Suppressor macrophage (primary cell): ENCODE measurements at regions not wholly inside any gene's neighbourhood (a gene's known extent, or its start where the extent isn't known, plus 50 kb on each side); places are given as distances from the start of the nearest gene placed in this dataset.
A peak's percentile ranks its signal among the peaks of the same experiment; 100 is the strongest.

ENCODE experiments used
- DNase-seq, 4 experiments: peaks; one replicate each; pipeline ENCODE4 v3.0.0-alpha.2; 2020 to 2022

DNA sequence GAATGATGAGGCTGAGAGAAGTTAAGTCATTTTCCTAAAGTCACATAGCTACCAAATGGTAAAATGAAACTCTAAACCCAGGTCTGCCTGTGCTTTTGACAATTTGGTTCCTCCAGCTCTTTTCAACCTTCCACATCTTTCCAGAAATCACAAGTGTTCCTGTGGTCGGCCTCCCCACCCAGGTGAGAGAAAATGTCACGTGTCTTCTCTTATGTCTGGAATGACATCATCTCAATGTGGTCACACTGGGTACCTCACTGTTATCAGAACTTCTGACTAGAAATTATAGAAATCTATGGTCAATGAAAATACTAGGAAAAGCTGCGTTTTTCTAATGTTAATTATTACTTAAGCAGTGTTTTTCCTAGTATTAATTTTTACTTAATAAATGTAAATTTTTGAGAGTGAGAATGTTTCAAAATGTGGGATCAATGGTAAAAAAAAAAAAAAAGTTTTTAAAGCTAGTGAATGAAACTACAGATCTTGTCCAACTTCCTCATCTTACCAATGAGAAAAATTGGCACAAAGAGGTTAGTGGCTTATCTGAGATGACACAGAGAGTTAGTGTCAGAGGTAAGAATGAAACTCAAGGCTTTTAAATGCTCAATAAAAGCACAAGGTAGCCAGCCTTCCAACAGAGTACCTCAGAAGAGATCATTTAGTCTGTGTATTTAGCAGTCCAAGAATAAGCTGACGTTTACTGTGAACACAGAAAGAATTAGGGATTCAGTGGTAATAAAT, 228.7 kb upstream of the NR4A3 start:
- peak in 2 of 4 experiments; percentile 43 to 50 for DNase-seq

GRCh38 chr9:99593610-99594009, 228.1 kb upstream of the NR4A3 start:
- peak in 2 of 4 experiments; percentile 37 to 42 for DNase-seq

GRCh38 chr9:99594056-99594780, 227.5 kb upstream of the NR4A3 start:
- no peak for DNase-seq

- peak; percentile 85 to 96 (median 90) for DNase-seq
These were observed 225.9 kb upstream of the NR4A3 start for GRCh38 chr9:99595796-99596195.

GRCh38 chr9:99601571-99602111, 220.0 kb upstream of the NR4A3 start:
- no peak for DNase-seq

- no peak for DNase-seq
These were observed 218.8 kb upstream of the NR4A3 start for GRCh38 chr9:99602854-99603253.

GRCh38 chr9:99605016-99605743, 216.5 kb upstream of the NR4A3 start:
- no peak for DNase-seq

GRCh38 chr9:99606296-99606695, 215.4 kb upstream of the NR4A3 start:
- no peak for DNase-seq

DNA sequence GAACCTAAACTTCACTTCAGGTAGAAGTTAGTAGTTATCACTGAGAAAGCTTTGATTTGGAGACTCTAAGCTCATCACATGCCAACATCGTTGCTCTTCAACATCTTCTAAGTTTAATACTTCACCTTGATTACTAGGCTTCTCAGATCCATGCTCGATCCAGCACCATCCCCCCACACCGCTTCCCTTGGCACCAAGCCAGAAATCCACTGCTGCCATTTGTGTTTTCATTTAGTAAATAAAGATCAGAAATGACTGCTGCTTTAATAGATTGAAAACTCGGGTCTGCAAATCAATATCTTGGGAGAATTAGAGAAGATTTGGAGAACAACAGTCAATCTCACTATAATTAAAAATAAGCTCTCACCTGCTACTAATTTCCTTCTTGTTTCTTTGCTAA, 214.7 kb upstream of the NR4A3 start:
- DNase-seq = no peak

DNA sequence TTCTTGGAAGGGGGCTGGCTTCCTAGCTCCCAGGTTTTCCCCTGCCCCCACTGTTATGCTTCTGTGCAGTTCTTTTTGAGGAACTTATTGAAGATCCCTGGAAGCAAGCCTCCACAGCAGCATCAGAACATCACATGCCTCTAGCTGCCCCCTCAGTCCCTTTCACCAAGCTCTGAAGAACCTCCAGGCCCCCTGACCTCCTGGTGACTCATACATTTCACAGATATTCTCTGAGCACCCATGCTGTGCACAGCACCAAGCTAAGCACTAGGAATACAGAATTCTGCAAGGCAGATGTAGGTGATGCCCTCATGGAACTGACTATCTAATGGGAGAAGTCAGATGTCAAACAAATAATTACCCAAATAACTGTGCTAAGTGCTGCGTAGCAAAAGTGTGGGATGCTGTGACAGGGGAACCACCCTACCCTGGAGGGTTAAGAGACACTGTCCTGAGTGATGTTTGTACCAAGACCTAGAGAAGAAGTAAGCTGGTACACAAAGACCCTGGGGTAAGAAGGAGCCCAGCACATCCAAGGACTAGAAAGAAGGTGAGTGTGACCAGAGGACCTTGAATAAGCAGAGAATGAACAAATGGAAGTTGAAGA, 213.7 kb upstream of the NR4A3 start:
- peak; percentile 83 to 95 (median 90) for DNase-seq

DNA sequence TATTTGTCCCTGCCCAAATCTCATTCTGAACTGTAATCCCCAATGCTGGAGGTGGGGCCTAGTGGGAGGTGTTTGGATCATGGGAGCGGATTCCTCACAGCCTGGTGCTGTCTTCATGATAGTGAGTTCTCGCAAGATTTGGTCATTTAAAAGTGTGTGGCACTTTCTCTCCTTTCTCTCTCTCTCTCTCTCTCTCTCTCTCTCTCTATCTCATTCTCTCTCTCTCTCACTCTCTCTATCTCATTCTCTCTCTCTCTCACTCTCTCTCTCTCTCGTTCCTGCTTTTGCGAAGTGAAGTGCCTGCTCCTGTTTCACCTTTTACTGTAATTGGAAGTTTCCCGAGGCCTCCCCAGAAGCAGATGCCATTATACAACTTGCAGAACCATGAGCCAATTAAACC, 207.3 kb upstream of the NR4A3 start:
- no peak for DNase-seq

DNA sequence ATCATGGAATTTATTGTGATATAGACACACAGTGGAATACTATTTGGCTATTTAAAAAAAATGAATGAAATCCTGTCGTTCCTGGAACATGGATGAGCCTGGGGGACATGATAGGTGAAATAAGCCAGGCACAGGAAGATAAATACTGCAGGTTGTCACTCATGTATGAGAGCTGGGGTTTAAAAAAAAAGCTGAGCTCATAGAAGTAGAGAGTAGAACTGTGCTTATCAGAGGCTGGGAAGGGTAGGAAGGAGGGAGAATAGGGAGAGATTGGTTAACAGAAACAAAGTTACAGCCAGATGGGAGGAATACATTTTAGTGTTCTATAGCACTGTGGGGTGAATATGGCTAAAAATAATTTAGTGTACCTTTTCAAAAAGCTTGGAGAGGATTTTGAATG, 200.6 kb upstream of the NR4A3 start:
- DNase-seq = no peak

DNA sequence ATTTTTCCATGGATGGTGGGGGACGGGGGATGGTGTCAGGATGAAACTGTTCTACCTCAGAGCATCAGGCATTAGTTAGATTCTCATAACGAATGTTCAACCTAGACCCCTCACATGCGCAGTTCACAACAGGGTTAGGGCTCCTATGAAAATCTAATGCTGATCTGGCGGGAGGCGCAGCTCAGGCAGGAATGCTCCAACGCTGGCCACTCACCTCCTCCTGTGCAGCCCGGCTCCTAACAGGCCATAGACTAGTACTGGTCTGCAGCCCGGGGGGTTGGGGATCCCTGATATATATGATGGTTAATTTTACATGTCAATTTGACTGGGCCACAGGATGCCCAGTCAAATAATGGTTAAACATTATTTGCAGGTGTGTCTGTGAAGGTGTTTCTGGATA, 199.0 kb upstream of the NR4A3 start:
- DNase-seq = no peak

GRCh38 chr9:99623780-99624364, 197.8 kb upstream of the NR4A3 start:
- DNase-seq = no peak

DNA sequence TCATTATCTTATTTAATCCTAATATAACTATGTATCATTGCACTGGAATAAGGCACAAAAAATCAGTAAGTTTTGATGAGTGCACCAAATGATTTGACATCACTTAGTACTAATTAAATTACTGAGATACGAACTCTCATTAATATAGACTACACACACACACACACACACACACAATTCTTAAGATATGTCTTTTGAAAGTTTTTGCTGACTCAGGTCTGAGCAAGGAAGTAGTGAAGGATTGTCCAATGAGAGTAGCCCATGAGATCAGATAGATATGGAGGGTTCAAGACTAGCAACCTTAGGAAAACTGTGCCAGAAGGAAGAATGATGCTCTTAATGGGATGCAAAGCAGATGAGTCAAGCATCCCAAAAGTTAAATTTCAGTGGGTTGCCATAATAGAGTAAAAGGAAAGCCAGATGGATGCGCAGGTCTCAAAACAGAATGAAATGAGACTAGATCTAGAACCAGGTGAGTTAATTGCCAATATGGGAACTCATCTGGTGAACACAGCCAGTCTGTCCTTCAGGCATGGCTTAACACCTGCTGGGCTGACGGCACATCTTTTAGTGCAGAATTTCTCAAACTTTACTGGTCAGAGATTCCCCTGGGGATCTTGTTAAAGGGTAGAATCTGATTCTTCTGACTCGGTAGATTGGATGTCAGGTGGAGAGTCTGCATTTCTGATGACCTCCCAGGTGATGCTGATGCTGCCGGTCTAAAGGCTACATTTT, 197.0 kb upstream of the NR4A3 start:
- DNase-seq = no peak

GRCh38 chr9:99626426-99626825, 195.3 kb upstream of the NR4A3 start:
- peak; percentile 11 to 81 (median 66) for DNase-seq

DNA sequence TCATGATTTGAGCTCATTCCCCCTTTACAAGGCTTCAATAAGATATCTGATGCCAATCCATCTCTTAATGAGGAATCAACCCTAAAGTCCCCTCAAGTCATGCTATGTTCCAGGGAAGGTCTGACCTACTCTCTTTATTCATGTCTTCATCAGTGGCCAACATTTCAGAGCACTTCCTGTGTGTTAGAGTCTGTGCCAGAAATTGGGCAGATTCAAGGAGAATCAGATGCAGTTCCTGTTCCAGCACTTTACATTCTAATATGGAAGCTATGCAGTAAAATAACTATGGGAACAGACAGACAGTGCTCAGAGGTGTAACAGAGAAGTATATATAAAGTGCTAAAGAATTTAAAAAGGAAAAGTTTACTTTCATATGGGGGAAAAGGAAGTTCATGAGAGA, 193.4 kb upstream of the NR4A3 start:
- peak in 3 of 4 experiments; percentile 18 to 51 (median 45) for DNase-seq

- peak in 2 of 4 experiments; percentile 21 to 38 for DNase-seq
These were observed 192.7 kb upstream of the NR4A3 start for GRCh38 chr9:99628849-99629620.

DNA sequence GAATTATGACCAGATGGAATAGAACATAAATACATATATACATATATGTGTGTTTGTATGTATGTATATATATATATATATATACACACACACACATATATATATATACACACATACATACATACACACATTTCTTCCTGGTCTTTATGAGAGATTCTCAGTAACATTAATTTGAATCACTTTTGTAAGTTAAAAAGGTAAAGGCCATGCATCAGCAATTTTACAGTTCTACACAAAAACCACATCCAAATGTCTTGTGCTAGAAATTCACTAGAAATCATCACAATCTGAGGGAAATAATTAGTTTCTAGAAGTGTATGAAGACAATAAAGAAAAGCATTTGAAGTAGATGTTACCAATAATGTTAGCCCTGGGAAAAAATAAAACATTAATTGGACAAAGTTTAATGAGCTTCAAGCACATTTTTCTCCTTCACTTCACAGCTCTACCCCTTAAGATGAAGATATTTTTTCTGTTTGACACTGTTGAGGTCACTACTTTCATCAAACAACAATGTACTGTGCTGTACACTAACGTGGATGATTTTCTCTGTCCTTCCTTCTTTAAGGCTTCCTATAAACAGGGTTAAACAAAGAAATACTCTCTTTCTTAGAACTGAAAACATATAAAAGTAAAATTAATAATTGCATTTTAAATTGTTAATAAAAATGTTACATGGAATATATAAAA, 189.2 kb upstream of the NR4A3 start:
- no peak for DNase-seq

DNA sequence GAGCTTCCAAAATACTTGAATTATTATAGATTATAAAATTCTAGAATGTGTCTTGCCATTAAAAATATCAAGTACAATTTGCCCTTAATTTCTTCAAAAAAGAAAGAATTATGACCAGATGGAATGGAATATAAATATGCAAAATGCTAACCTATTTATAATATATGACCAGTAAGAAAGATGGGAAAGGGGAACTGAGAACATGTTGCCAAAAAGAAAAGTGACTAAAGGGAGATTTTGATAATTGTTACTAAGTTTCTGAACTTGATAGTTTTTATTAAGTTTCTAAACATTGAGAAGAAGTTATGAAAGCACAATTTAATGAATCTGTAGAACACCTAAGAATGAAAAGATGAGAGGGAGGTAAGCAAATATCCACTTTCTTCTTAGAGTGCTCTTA, 188.4 kb upstream of the NR4A3 start:
- DNase-seq = peak in 2 of 4 experiments; percentile 58 to 67
